Neural progenitor cell (in vitro differentiated cells): ENCODE measurements at regions not wholly inside any gene's neighbourhood (a gene's known extent, or its start where the extent isn't known, plus 50 kb on each side); places are given as distances from the start of the nearest gene placed in this dataset.
"Not testable (repeated sequence)": the region's sequence is repeated elsewhere in the genome, so short reads cannot be mapped to it uniquely, and the experiment has no call there.

ENCODE experiments used
- DNase-seq: peaks from one replicate; pipeline ENCODE4 v3.0.0-alpha.2; 2016; ENCODE audit warnings: low spot score
- H2AFZ ChIP-seq: fragments of 200-600 bp; sonication (generic); replicated peaks from 2 replicates; pipeline ENCODE4 v1.6.1; 2016; ENCODE audit warnings: antibody characterized with exemption
- H3F3A ChIP-seq: fragments of 200-600 bp; sonication (generic); 2 replicates; pipeline ENCODE4 v1.6.1; 2016; ENCODE audit warnings: antibody characterized with exemption, low read depth
- H3K27ac ChIP-seq: fragments of 200-600 bp; sonication (generic); 2 replicates; pipeline ENCODE4 v1.5.1; 2016; ENCODE audit warnings: mild to moderate bottlenecking
- H3K27me3 ChIP-seq: fragments of 200-600 bp; sonication (generic); 2 replicates; pipeline ENCODE4 v1.6.1; 2016; ENCODE audit warnings: mild to moderate bottlenecking, moderate library complexity
- H3K36me3 ChIP-seq: fragments of 200-600 bp; sonication (generic); 2 replicates; pipeline ENCODE4 v1.5.1; 2016
- H3K4me1 ChIP-seq: fragments of 200-600 bp; sonication (generic); 2 replicates; pipeline ENCODE4 v1.6.1; 2016; ENCODE audit warnings: mixed run types
- H3K4me2 ChIP-seq: fragments of 200-600 bp; sonication (generic); 2 replicates; pipeline ENCODE4 v1.6.1; 2016
- H3K4me3 ChIP-seq: fragments of 200-600 bp; sonication (generic); 2 replicates; pipeline ENCODE4 v1.5.1; 2016
- H3K79me2 ChIP-seq: fragments of 200-600 bp; sonication (generic); 2 replicates; pipeline ENCODE4 v1.6.1; 2016; ENCODE audit warnings: low read depth
- H3K9ac ChIP-seq: fragments of 200-600 bp; sonication (generic); 2 replicates; pipeline ENCODE4 v1.6.1; 2016
- H3K9me3 ChIP-seq: fragments of 200-600 bp; sonication (generic); 2 replicates; pipeline ENCODE4 v1.5.1; 2016; ENCODE audit warnings: low read depth
- H4K20me1 ChIP-seq: fragments of 200-600 bp; sonication (generic); 2 replicates; pipeline ENCODE4 v1.6.1; 2016; ENCODE audit warnings: low read depth
- H3K27ac Mint-ChIP-seq: 3 replicates; pipeline ENCODE4 v1.8.0; 2021; ENCODE audit warnings: mixed read lengths
- H3K27me3 Mint-ChIP-seq: 2 replicates; pipeline ENCODE4 v1.8.0; 2022; ENCODE audit warnings: low read depth, mild to moderate bottlenecking, inconsistent platforms, moderate library complexity, mixed read lengths; ENCODE audit not compliant: insufficient read depth
- H3K36me3 Mint-ChIP-seq: 3 replicates; pipeline ENCODE4 v1.8.0; 2021; ENCODE audit warnings: mixed read lengths
- H3K4me1 Mint-ChIP-seq: 3 replicates; pipeline ENCODE4 v1.8.0; 2021; ENCODE audit warnings: mixed read lengths
- H3K4me3 Mint-ChIP-seq: 3 replicates; pipeline ENCODE4 v1.8.0; 2021; ENCODE audit warnings: mild to moderate bottlenecking, moderate library complexity, mixed read lengths
- H3K9me3 Mint-ChIP-seq: 3 replicates; pipeline ENCODE4 v1.8.0; 2020; ENCODE audit warnings: mixed read lengths
- EZH2 ChIP-seq: fragments of 200-600 bp; sonication (generic); IDR thresholded peaks from 2 replicates; pipeline ENCODE4 v1.6.1; 2017; ENCODE audit warnings: antibody characterized with exemption, mild to moderate bottlenecking, moderate library complexity
- EZH2phosphoT487 ChIP-seq: fragments of 200-600 bp; sonication (generic); IDR thresholded peaks from 2 replicates; pipeline ENCODE4 v1.6.1; 2017; ENCODE audit warnings: antibody characterized with exemption
- TF ChIP-seq, protein P1 (sequence below): fragments of 200-600 bp; sonication (generic); IDR thresholded peaks from 2 replicates; pipeline ENCODE4 v1.5.1; 2017; ENCODE audit warnings: antibody characterized with exemption, mild to moderate bottlenecking

DNA sequence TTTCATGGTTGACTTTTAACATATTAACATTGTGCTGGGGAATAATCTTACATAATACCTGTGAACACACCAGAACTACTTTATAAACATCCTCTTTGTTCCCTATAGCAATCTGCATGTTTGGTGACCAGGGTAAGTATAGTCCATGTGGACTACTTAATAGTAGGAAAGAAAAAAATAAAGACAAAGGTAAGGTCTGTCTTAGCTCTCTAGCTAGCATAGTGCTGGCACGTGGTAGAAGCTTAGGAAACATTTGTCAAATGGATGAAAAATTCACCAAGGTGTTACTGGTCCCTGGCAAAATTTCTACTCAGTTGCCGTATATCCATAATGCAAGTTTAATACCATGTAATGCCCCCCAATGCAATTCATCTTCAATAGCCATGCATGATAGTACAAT, 78.6 kb upstream of the ABCA1 start:
- no peaks in the 10 kb centered on the region for H3K4me1 Mint-ChIP-seq
- no peaks in the 10 kb centered on the region for H3K9me3 ChIP-seq
- H2AFZ ChIP-seq, result no peak overlapping the region
- no peak for DNase-seq
- no peak overlapping the region for H3K4me3 Mint-ChIP-seq
- no peaks in the 10 kb centered on the region for H3K27me3 ChIP-seq
- no peaks in the 10 kb centered on the region for H3F3A ChIP-seq
- H4K20me1 ChIP-seq, result no peaks in the 10 kb centered on the region
- no peaks in the 10 kb centered on the region for H3K4me1 ChIP-seq
- H3K9ac ChIP-seq, result no peak overlapping the region
- no peaks in the 10 kb centered on the region for H3K9me3 Mint-ChIP-seq
- H3K79me2 ChIP-seq, result no peaks in the 10 kb centered on the region
- H3K4me3 ChIP-seq, result no peak overlapping the region
- H3K36me3 ChIP-seq, result no peaks in the 10 kb centered on the region
- no peak overlapping the region for H3K27ac Mint-ChIP-seq
- no peak overlapping the region for H3K4me2 ChIP-seq
- peaks cover 2% of the 10 kb centered on the region for H3K27me3 Mint-ChIP-seq
- no peaks in the 10 kb centered on the region for H3K36me3 Mint-ChIP-seq
- no peak overlapping the region for H3K27ac ChIP-seq
- TF ChIP-seq EZH2phosphoT487 (no peak), EZH2 (no peak)
- TF ChIP-seq, protein P1, sequence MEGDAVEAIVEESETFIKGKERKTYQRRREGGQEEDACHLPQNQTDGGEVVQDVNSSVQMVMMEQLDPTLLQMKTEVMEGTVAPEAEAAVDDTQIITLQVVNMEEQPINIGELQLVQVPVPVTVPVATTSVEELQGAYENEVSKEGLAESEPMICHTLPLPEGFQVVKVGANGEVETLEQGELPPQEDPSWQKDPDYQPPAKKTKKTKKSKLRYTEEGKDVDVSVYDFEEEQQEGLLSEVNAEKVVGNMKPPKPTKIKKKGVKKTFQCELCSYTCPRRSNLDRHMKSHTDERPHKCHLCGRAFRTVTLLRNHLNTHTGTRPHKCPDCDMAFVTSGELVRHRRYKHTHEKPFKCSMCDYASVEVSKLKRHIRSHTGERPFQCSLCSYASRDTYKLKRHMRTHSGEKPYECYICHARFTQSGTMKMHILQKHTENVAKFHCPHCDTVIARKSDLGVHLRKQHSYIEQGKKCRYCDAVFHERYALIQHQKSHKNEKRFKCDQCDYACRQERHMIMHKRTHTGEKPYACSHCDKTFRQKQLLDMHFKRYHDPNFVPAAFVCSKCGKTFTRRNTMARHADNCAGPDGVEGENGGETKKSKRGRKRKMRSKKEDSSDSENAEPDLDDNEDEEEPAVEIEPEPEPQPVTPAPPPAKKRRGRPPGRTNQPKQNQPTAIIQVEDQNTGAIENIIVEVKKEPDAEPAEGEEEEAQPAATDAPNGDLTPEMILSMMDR, result no peak

DNA sequence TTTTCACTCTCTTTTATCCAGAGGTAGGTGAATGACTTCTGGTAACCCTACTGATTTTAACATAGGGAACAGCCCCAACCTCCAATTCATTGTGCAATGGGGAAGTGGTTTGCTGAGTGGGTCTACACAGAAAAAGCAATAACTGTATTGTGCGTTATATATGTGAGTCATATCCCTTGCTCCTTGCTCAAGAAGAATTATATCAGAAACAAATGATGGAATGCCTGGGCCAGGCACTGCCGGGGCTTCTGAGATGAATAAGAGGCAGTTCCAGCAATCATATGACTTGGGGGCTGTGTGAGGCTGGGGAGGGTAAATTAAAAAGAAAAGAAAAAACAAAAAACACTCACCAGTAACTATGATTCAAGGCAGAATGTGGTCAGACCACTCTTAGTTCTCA, 79.2 kb upstream of the ABCA1 start:
- Mint-ChIP-seq H3K4me1 (no peaks in the 10 kb centered on the region), H3K9me3 (peaks cover 2% of the 10 kb centered on the region), H3K27ac (no peak overlapping the region), H3K4me3 (no peak overlapping the region), H3K36me3 (no peaks in the 10 kb centered on the region), H3K27me3 (peaks cover 2% of the 10 kb centered on the region)
- Histone ChIP-seq H3K27me3 (no peaks in the 10 kb centered on the region), H3K27ac (no peak overlapping the region), H3K9me3 (no peaks in the 10 kb centered on the region), H3K4me3 (no peak overlapping the region), H3K4me2 (no peak overlapping the region), H2AFZ (no peak overlapping the region), H3F3A (no peaks in the 10 kb centered on the region), H3K79me2 (no peaks in the 10 kb centered on the region), H3K4me1 (no peaks in the 10 kb centered on the region), H3K9ac (no peak overlapping the region), H4K20me1 (no peaks in the 10 kb centered on the region), H3K36me3 (no peaks in the 10 kb centered on the region)
- TF ChIP-seq, protein P1, result no peak
- TF ChIP-seq EZH2 (no peak), EZH2phosphoT487 (no peak)
- DNase-seq, result no peak

DNA sequence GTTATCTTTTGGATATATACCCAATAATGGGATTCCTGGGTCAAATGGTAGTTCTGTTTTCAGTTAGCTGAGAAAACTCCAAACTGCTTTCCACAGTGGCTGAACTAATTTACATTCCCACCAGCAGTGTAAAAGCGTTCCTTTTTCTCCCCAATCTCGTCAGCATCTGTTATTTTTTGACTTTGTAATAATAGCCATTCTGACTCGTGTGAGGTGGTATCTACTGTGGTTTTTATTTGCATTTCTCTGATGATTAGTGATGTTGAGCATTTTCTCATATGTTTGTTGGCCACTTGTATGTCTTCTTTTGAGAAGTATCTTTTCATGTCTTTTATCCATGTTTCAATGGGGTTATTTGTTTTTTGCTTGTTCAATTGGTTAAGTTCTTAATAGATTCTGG, 82.1 kb upstream of the ABCA1 start:
- not testable (repeated sequence) for H3K9ac ChIP-seq, H3K36me3 ChIP-seq, H3K36me3 Mint-ChIP-seq, H2AFZ ChIP-seq, H3K4me3 ChIP-seq, DNase-seq, H3K4me1 ChIP-seq, H3K27me3 ChIP-seq, H4K20me1 ChIP-seq, H3K27ac ChIP-seq, H3K27me3 Mint-ChIP-seq, H3K79me2 ChIP-seq, H3K4me1 Mint-ChIP-seq, H3K4me3 Mint-ChIP-seq, H3K27ac Mint-ChIP-seq, H3F3A ChIP-seq, H3K4me2 ChIP-seq, H3K9me3 ChIP-seq
- peaks cover 14% of the 10 kb centered on the region for H3K9me3 Mint-ChIP-seq

DNA sequence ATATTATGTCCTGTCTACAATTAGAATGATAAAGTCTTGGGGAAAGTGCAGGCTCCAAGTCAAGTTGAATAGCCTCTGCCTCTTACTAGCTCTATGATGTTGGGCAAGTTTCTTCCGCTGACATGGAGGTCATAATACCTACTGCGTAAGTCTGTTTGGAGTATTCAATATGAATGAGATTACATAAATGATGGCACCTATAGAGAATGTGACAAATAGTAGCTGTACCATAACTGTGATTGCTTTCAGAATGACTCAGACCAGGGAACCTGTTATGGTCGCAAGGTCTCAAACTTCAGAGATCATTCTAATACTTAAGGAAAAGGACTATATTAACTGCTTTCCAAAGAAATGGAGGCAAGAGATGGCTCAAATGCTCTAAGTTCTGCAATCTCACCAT, 94.0 kb upstream of the ABCA1 start:
- TF ChIP-seq EZH2 (no peak), EZH2phosphoT487 (no peak)
- TF ChIP-seq, protein P1, result no peak
- H3K4me3 Mint-ChIP-seq, result no peak overlapping the region
- peaks cover 19% of the 10 kb centered on the region for H3F3A ChIP-seq
- no peaks in the 10 kb centered on the region for H3K27me3 ChIP-seq
- H3K36me3 ChIP-seq, result no peaks in the 10 kb centered on the region
- H3K4me1 ChIP-seq, result peaks cover 24% of the 10 kb centered on the region
- H4K20me1 ChIP-seq, result no peaks in the 10 kb centered on the region
- no peak overlapping the region for H3K9ac ChIP-seq
- DNase-seq, result no peak
- H3K9me3 ChIP-seq, result no peaks in the 10 kb centered on the region
- H3K79me2 ChIP-seq, result no peaks in the 10 kb centered on the region
- H3K27ac Mint-ChIP-seq, result no peak overlapping the region
- H3K27me3 Mint-ChIP-seq, result no peaks in the 10 kb centered on the region
- H3K4me2 ChIP-seq, result no peak overlapping the region
- peaks cover 2% of the 10 kb centered on the region for H3K9me3 Mint-ChIP-seq
- peaks cover 18% of the 10 kb centered on the region for H3K4me1 Mint-ChIP-seq
- no peaks in the 10 kb centered on the region for H3K36me3 Mint-ChIP-seq
- H3K4me3 ChIP-seq, result no peak overlapping the region
- H3K27ac ChIP-seq, result no peak overlapping the region
- H2AFZ ChIP-seq, result no peak overlapping the region

DNA sequence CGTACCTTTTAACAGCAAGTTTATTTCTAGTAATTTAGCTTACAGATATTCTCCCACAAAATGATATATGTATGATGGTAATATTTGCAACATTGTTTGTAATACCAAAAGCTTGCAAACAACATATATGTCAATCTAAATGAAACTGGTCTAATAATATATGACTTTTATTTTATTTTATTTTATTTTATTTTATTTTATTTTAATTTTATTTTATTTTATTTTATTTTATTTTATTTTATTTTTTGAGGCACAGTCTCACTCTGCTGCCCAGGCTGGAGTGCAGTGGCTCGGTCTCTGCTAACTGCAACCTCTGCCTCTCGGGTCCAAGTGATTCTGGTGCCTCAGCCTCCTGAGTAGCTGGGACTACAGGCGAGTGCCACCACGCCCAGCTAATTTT, 94.6 kb upstream of the ABCA1 start:
- not testable (repeated sequence) for H3K4me3 ChIP-seq, H3K27me3 ChIP-seq, H3K27ac ChIP-seq, H3K36me3 Mint-ChIP-seq, DNase-seq, H3K9ac ChIP-seq, H3K27me3 Mint-ChIP-seq, H2AFZ ChIP-seq, H3K9me3 ChIP-seq, H3K27ac Mint-ChIP-seq, H3K9me3 Mint-ChIP-seq, H4K20me1 ChIP-seq, H3K79me2 ChIP-seq, H3K4me3 Mint-ChIP-seq, H3K4me2 ChIP-seq, H3K36me3 ChIP-seq
- Histone ChIP-seq H3K4me1 (peaks cover 28% of the 10 kb centered on the region), H3F3A (peaks cover 19% of the 10 kb centered on the region)
- peaks cover 23% of the 10 kb centered on the region for H3K4me1 Mint-ChIP-seq
